ENCODE measurements at regions not wholly inside any gene's neighbourhood (a gene's known extent, or its start where the extent isn't known, plus 50 kb on each side); places are given as distances from the start of the nearest gene placed in this dataset.

GRCh38 chr1:78722947-78723346 lies 73.3 kb downstream of the IFI44 start (continued):
- no peak for TF ChIP-seq ZNF398 (CRISPR knock-in tag; IDR thresholded peaks at IDR 0.05)
- no peak for TF ChIP-seq ZNF134 (CRISPR knock-in tag; conservative IDR thresholded peaks at IDR 0.05)
- no peak for TF ChIP-seq USF2 (CRISPR knock-in tag; IDR thresholded peaks at IDR 0.05)
- TF ChIP-seq SMARCE1 (IDR thresholded peaks at IDR 0.05) = no peak
- TF ChIP-seq BACH1 (tag; IDR thresholded peaks at IDR 0.05) = no peak
- TF ChIP-seq GABPA (tag; conservative IDR thresholded peaks at IDR 0.05; ENCODE audit: low read depth) = no peak

- in situ Hi-C loops (cut with MboI) (no loop called here), intact Hi-C loops (cut with micrococcal nuclease) (no loop called here)
- WGBS (ENCODE audit: insufficient coverage, low coverage, missing lambda C conversion rate) = 0% methylated on average over 1 of the region's 1 CpG
- Histone ChIP-seq H3K27me3 (ENCODE audit: control insufficient read depth in 2 of 2, insufficient read depth in 2 of 2, low read length in 2 of 2) (no peaks in the 10 kb centered on the region), H3K27ac (ENCODE audit: extremely low read depth, low read depth, low read length) (no peak overlapping the region), H3K9me3 (replicated peaks; ENCODE audit: control insufficient read depth, insufficient read depth, low read depth, low read length) (no peaks in the 10 kb centered on the region), H4K20me1 (replicated peaks; ENCODE audit: control insufficient read depth, insufficient read depth, low read length) (no peaks in the 10 kb centered on the region), H3K4me2 (ENCODE audit: insufficient read depth, low read length) (no peak overlapping the region), H3K4me1 (replicated peaks in 1 of 2; ENCODE audit: control insufficient read depth in 2 of 2, insufficient read depth in 2 of 2, low read length in 2 of 2) (no peaks in the 10 kb centered on the region), H3K9me1 (ENCODE audit: control insufficient read depth, insufficient read depth, low read length) (no peaks in the 10 kb centered on the region), H3K9ac (ENCODE audit: insufficient read depth in 1 of 2, low read depth in 2 of 2, low read length in 2 of 2) (no peak overlapping the region), H3K79me2 (ENCODE audit: control insufficient read depth, insufficient read depth, low read length) (no peaks in the 10 kb centered on the region), H3K4me3 (no peak overlapping the region), H2AFZ (ENCODE audit: low read depth, low read length) (no peak overlapping the region), H3K36me3 (ENCODE audit: control insufficient read depth, insufficient read depth, low read length) (no peaks in the 10 kb centered on the region)
- DNase-seq (ENCODE audit: extremely low read depth in 1 of 4, low spot score in 3 of 4) (no peak), FAIRE-seq (no peak), ATAC-seq (no peak)
- no TSS peak for BruUV-seq (replicated peaks)
- ChIA-PET CTCF (ENCODE audit: low intra/inter-chr PET ratio) (no interaction called here), POLR2A (no interaction called here)
- TF ChIP-seq ZC3H8 (IDR thresholded peaks at IDR 0.05) (no peak), ZSCAN29 (IDR thresholded peaks at IDR 0.05) (no peak), ARHGAP35 (IDR thresholded peaks at IDR 0.05; ENCODE audit: partially characterized antibody) (no peak), SP1 (CRISPR knock-in tag; IDR thresholded peaks at IDR 0.05) (no peak), ELF4 (CRISPR knock-in tag; IDR thresholded peaks at IDR 0.05) (no peak), SRSF7 (optimal IDR thresholded peaks at IDR 0.05; ENCODE audit: low read depth, low read length) (no peak), HEY1 (CRISPR knock-in tag; IDR thresholded peaks at IDR 0.05; ENCODE audit: borderline replicate concordance) (no peak), KAT2B (IDR thresholded peaks at IDR 0.05; ENCODE audit: low read depth, low read length) (no peak), NEUROD1 (IDR thresholded peaks at IDR 0.05; ENCODE audit: borderline replicate concordance, low read depth, low read length, partially characterized antibody) (no peak), ZNF77 (CRISPR knock-in tag; IDR thresholded peaks at IDR 0.05) (no peak), POLR3G (IDR thresholded peaks at IDR 0.05; ENCODE audit: extremely low read depth, insufficient read length, insufficient replicate concordance) (no peak), U2AF1 (optimal IDR thresholded peaks at IDR 0.05; ENCODE audit: low read depth, low read length) (no peak), SUPT5H (IDR thresholded peaks at IDR 0.05) (no peak), CTCFL (IDR thresholded peaks at IDR 0.05; ENCODE audit: borderline replicate concordance, insufficient read depth, low read depth, low read length, poor library complexity, severe bottlenecking) (no peak)
Observed at GRCh38 chr1:78726686-78727085, 77.1 kb downstream of the IFI44 start.
